NK-92 treated with Interleukin-12 subunit alpha and Interleukin-12 subunit beta, amount 100 ng/mL, for 24 hours (cell line): ENCODE measurements at regions not wholly inside any gene's neighbourhood (a gene's known extent, or its start where the extent isn't known, plus 50 kb on each side); places are given as distances from the start of the nearest gene placed in this dataset.
A peak's percentile ranks its signal among the peaks of the same experiment; 100 is the strongest.
"Not testable (repeated sequence)": the region's sequence is repeated elsewhere in the genome, so short reads cannot be mapped to it uniquely, and the experiment has no call there.

Experiments used
- DNase-seq: peaks from one replicate; lab custom pipeline; 2025; lab: John Stamatoyannopoulos, UW

DNA sequence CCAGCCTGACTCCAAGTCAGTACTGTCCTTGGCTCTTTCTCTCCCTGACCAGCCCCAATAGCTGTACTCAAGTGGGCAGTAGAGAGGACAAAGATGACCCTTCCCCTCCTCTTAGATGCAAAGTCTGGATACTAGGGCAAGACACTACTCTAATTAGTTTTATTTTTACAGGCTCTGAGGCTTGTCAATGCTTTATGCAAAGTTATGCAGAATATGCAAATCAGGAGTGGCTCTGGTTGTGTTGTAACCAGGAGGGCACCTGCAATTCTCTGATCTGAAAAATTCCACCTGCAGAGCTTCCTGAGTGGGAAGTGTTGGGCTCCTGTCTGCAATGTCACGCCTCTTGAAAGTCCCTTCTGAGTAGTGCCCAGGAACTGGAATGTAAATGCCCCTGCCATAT lies 201.5 kb downstream of the RGS3 start:
- no peak for DNase-seq

DNA sequence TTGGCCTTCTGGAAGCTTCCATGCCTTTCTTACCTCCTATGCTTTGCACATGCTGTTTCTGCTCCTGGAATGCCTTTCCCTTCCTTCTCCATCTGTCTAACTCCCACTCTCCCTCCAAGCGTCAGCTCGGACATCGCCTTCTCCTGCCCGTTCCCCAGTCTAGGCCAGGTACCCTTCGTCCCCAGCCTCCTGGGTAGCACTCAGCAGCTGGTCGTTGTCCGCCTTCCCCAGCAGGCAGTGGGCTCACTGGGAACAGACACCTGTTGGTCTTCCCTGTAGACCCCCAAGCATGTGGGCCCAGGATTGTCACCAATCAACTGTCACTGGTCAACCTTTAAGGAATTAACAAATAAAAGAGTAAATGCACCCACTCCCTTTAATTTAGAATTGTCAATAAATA lies 202.2 kb downstream of the RGS3 start:
- no peak for DNase-seq

GRCh38 chr9:113668061-113668460 lies 204.5 kb downstream of the RGS3 start:
- no peak for DNase-seq

DNA sequence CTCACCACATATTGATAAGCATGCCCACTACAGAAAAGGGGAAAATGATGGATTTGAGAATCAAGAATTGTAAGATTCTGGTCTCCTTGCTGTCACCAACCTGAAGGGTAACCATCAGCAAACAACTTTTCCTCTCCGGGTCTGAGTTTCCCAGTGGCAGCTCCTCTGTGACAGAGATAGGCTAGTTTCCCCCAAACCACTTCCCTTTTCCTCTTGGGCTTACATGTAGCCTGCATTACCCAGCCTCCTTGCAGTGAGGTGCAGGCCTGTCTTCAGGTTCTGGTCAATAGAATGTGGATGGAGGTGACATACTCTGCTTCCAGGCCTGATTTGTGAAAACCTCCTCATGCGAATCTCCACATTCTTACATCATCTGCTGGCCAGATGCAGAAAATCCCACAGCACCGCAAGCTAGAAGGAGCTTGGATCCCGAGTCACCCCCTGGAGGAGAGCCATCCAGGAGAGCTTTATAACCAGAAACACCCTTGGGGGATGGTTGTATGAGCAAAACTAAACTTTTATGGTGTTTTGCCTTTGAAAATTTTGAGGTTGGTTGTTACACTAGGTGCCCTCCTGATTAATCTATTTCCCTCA lies 206.1 kb downstream of the RGS3 start:
- DNase-seq = no peak

GRCh38 chr9:113673726-113674125 lies 202.4 kb upstream of the ZNF618 start:
- DNase-seq = no peak

- DNase-seq = no peak
Measured at GRCh38 chr9:113674436-113674835, 201.7 kb upstream of the ZNF618 start.

- peak; percentile 5 for DNase-seq
Measured at GRCh38 chr9:113675475-113675941, 200.6 kb upstream of the ZNF618 start.

- DNase-seq = no peak
Measured at GRCh38 chr9:113677057-113677456, 199.1 kb upstream of the ZNF618 start.

- DNase-seq = no peak
Measured at GRCh38 chr9:113677569-113677968, 198.5 kb upstream of the ZNF618 start.

DNA sequence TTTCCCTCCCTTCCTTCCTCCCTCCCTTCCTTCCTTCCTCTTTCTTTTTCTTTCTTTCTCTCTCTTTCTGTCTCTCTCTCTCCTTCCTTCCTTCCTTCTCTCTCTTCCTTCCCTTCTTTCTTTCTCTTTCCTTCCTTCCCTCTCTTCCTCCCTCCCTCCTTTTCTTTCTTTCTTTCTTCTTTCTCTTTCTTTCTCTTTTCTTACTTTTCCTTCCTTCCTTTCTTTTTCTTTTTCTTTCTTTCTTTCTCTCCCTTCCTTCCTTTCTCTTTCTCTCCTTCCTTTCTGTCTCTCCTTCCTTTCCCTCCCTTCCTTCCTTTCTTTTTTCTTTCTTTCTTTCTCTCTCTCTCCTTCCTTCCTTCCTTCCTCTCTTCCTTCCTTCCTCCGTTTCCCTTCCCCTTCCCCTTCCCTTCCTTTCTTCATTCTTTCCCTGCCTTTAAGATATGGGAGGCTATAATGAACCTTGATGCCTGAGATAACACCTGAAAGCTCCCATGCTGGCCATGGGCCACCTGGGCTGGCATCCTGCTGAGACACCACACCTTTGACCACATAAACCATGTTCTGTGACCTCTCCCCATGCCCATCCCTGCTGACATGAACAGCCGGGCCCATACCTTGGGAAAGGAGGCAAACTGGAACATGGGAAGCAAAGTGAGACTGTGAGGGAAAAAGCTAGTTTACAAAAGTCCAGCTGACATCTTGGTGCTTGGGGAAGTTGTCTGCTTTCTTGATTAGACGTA lies 197.8 kb upstream of the ZNF618 start:
- DNase-seq = no peak

DNA sequence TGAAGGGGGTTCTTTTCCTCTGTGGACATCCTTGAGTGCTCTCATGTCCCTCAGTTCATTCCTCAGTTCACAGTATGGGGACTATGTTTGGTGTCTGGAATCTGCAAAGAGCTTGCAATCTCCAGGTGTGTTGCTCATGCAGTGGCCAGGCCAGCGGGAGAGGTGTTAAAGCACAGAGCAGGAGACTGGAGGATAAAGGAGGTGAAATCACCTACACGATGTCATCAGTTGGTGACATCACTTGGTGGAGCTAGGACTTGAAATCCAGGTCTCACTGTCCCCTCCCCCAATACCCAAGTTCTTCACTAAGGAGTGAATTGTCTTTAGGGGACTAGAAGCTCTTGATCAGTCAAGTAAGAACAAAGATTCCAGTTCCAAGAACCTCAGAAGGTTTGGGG lies 197.3 kb upstream of the ZNF618 start:
- no peak for DNase-seq

GRCh38 chr9:113682297-113682771 lies 193.8 kb upstream of the ZNF618 start:
- DNase-seq = no peak

- not testable (repeated sequence) for DNase-seq
Measured at GRCh38 chr9:113685636-113686035, 190.5 kb upstream of the ZNF618 start.

GRCh38 chr9:113687107-113687679 lies 188.9 kb upstream of the ZNF618 start:
- DNase-seq = no peak

DNA sequence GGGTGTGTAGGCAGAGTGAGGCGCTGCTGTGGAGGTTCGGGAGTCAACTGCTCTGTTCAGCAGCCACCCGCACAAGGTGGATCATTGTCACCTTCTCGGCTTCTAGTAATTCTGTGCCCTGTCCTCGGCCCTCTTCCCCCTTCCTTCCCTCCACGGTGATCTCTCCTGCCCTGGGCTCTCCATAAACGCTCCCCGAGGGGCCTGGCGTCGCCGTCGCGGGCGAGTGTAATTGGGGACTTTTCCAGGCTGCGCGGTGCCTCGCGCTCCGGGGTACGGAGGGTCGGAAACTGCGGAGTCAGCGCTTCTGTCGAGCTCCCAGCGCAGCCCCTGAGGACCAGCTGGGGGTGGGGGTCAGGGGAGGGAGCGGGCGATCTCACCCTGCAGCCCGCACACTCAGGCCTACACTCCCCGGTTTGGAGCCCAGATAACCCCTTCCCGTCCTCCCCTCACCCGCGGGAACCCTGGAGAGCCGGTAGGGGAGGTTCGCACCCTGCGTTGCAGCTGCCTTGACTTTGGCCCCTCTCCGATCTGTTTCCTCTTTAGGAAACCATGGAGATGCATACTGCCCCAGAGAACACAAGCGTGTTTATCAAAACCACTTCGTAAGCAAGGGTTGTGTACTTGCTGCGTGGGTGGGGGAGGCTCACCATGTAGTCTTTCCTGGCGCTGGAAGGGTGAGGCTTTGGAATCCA lies 188.3 kb upstream of the ZNF618 start:
- no peak for DNase-seq

DNA sequence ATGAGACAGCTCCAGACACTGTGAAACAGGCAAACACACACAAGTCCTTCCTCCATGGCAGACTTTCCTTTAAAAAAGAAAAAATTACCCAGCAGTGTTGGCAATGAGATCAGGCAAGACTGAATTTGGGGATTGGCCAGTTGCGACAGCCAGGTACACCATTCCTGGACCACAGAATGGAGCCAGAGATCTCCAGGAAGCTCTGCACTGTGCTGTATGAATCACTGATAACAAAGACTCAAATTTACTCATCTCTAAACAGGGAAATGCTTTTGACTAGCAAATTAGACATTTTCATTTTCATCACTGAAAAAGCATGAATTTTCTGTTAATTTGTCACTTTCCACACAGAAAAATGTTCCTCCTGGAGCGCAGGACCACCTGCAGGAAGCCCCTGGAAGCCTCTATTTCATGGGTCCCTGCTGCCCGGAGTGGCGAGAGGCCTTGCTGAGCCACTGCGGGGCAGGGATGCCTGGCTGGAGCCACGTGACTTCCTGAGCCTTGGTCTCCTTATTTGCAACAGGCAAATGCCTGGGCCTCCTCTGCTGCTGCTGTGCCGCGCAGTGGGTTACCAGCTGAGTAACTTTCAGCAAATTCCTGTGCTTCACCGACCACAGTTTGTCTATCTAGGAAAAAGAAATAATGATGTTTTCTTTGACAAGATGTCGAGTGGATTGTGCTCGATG lies 185.9 kb upstream of the ZNF618 start:
- no peak for DNase-seq

DNA sequence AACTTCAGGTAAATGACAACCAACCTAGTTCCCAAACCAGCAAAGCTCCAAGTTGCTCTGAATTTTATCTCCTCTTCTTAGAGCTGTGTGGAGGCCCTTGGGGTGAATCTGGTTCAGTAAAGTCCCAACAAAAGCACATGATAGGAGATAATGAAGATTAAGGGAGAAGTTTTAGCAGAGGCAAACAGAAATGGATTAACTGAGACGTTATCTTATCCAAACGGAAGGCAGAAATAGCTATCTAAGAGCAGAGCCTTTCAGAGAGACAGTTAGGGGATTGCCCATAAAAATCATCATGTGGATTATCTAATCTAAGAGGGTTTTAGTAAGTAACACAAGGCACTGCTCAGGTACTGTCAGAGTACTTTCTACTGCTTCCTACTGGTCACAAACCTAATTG lies 183.9 kb upstream of the ZNF618 start:
- no peak for DNase-seq

GRCh38 chr9:113694912-113695311 lies 181.2 kb upstream of the ZNF618 start:
- no peak for DNase-seq

DNA sequence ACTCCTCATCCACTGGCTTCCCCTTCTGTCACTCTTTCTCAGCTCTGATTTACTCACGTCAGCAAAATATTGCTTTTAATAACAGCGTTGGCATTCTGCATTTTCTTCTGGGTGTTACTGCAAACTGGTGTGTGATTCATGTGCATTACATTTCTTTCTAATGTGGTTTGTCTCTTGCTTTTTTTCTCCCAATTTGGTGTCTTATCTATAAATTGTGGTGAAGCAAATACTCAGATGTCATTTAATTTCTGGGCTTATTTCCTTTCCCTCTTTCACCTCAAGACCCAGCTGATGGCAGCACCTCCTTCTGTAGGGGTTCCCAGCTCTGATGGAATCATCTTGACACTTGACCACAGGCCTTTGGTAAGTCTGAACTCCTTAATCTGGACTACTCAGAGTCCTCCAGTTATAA lies 180.7 kb upstream of the ZNF618 start:
- no peak for DNase-seq

GRCh38 chr9:113695901-113696300 lies 180.2 kb upstream of the ZNF618 start:
- DNase-seq = peak; percentile 7

- no peak for DNase-seq
Measured at GRCh38 chr9:113701774-113702755, 174.0 kb upstream of the ZNF618 start.
